OCI-LY1 (cell line): ENCODE measurements at regions not wholly inside any gene's neighbourhood (a gene's known extent, or its start where the extent isn't known, plus 50 kb on each side); places are given as distances from the start of the nearest gene placed in this dataset.

Source experiments
- EZH2 ChIP-seq: fragments of 200-600 bp; sonication (generic), shearing (Covaris generic); IDR thresholded peaks from 2 replicates; pipeline ENCODE4 v1.8.0; 2017; ENCODE audit warnings: borderline replicate concordance, mixed run types, mild to moderate bottlenecking, antibody characterized with exemption, low read length, moderate library complexity, mixed read lengths
- TF ChIP-seq, protein P1 (sequence below): fragments of 200-600 bp; sonication (generic), shearing (Covaris generic); IDR thresholded peaks from 2 replicates; pipeline ENCODE4 v1.5.1; 2017; ENCODE audit warnings: mild to moderate bottlenecking, antibody characterized with exemption, low read length, moderate library complexity, mixed read lengths

DNA sequence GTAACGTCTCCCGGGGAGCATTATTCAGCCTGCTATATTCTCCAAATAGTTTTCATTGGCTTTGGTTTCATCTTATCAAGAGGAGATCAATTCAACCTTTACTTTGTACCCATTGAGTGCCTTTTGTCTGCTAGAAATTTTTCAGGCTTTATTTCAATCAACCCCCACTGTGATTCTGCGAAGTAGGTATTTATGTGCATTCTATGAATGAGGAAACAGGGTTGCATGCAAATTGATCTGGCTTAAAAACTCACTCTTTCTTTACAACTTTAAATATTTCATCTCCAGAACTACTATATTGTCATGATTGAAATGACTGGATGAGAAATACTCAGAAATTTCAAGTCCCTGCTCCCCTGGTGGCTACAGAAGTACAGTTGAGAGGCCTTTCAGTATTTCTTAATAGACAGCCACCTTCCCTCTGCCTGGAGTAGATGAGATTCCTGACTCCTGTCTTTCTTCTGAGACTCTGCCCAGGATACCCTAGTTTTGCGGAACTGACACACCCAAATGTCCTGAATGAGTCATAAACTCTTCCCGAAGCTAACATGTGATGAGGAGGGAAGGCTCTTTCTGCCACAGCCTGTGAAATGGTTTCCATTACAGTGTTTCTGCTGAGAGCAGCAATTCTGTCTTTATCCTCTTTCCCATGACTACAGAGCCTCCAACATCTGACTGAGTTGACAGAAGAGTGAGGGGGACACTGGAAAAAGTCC is 52.6 kb upstream of the TNC start:
- TF ChIP-seq, protein P1, sequence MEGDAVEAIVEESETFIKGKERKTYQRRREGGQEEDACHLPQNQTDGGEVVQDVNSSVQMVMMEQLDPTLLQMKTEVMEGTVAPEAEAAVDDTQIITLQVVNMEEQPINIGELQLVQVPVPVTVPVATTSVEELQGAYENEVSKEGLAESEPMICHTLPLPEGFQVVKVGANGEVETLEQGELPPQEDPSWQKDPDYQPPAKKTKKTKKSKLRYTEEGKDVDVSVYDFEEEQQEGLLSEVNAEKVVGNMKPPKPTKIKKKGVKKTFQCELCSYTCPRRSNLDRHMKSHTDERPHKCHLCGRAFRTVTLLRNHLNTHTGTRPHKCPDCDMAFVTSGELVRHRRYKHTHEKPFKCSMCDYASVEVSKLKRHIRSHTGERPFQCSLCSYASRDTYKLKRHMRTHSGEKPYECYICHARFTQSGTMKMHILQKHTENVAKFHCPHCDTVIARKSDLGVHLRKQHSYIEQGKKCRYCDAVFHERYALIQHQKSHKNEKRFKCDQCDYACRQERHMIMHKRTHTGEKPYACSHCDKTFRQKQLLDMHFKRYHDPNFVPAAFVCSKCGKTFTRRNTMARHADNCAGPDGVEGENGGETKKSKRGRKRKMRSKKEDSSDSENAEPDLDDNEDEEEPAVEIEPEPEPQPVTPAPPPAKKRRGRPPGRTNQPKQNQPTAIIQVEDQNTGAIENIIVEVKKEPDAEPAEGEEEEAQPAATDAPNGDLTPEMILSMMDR: no peak
- TF ChIP-seq EZH2: no peak
